ENCODE measurements at regions not wholly inside any gene's neighbourhood (a gene's known extent, or its start where the extent isn't known, plus 50 kb on each side); places are given as distances from the start of the nearest gene placed in this dataset.
"Not testable (repeated sequence)": the region's sequence is repeated elsewhere in the genome, so short reads cannot be mapped to it uniquely, and the experiment has no call there.

DNA sequence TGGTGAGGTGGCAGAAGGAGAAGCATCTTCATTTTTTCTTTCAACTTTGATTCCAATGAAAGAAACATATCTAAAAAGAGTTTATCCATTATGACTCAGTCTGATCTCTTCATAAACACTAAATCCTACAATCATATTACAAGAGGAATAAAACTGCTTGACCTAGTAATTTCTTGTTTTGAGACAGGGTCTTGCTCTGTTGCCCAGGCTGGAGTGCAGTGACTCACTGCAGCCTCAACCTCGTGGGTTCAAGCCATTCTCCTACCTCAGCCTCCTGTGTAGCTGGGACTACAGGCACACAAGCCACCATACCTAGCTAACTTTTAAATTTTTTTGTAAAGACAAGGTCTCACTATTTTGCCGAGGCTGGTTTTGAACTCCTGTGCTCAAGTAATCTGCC lies 147.2 kb downstream of the NDUFA12 start:
- no peak for DNase-seq

DNA sequence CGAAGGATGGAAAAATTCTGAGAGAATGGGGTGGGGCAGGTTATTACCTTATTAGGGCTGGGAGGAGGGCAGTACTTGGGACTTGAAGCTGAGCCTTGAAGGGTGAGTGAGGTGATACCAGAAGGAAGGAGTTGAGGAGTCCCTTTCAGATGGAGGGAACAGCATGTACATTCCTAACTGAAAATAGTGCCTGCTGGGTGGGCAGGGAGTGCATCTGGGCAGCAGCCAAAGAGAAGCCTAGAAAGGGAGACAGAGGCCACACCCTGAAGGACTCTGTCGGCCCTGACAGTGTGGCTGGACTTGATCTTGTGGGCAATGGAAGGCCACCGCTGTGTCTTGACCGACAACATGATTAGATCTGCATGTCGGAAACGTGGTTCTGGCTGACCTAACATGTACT lies 147.6 kb downstream of the NDUFA12 start:
- DNase-seq: no peak

DNA sequence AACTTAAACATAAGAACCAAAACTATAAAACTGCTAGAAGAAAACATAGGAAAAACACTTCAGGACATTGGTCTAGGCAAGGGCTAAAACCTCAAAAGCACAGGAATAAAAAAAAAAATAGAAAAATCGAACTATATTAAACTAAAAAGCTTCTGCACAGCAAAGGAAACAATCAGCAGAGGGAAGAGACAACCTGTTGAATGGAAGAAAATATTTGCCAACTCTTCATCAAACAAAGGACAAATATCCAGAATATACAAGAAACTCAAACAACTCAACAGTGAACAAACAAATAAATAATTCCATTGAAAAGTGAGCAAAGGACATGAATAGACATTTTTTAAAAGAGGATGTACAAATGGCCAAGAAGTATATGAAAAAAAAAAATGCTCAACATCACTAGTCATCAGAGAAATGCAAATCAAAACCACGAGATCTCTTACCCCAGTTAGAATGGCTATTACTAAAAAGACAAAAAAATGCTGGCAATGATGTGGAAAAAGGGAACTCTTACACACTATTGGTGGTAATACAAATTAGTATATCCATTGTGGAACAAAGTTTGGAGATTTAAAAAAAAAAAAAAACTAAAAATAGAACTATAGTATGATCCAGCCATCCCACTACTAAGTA lies 152.0 kb downstream of the NDUFA12 start:
- no peak for DNase-seq

DNA sequence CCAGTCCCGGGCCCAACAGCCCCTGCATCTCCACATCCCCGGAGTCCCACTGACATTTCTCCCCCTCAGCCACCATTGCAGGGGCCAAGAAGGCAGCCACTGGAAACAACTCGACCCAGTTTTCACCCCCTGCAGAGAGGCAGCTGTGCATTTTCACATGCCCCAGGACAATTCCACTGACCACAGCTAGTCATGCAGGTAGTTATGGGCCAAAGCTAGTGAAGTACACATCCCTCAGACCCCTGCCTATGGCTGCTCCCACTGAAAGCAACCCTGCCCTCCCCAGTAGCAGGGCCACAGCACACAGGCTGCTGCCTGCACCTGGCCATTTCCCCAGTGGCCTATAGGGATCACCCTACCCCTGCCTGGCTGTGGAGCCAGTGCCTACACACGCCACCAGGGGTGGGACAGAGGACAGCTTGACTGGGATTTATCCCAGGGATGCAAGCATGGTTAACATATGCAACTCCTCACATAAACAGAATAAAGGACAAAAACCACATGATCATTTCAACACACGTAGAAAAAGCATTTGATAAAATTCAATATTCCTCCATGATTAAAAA lies 154.0 kb downstream of the NDUFA12 start:
- peak; percentile 47 for DNase-seq

DNA sequence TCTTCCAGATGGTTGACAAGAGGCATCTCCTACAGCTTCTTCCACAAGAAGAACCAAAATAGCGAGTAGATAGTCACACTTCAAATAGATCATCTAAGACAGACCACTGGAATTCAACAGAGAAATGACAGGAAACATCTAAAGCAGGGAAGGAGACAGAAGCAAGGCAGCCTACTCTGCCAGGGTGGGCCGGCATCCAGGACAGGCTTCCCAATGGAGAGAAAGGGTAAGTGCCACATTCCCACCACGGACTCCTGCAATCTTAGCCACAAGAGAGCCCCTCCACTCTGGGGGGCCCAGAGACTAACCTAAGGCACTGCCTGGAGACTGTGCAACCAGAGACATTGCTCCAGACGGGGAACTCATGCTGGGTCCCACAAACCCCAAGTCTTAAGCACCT lies 154.5 kb downstream of the NDUFA12 start:
- no peak for DNase-seq

DNA sequence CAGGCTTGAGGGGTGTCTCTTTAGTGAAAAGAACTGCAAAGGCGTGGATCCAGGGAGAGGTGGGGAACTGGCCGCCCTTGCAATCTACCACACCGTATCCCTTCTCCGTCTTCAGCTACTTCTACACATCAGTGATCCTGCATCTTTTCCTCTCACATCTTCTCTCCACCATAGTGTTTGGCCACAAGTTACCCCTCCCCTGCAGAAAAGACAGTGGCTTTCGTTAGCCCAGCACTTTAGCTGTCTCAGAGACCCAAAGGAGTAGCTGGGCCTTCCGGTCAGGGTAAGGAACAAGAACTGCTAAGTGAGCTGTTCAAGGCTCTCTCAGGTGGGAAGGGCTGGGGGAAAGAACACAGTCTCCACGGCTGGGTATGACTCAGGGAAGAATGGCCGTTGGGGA lies 158.4 kb downstream of the NDUFA12 start:
- DNase-seq: no peak

DNA sequence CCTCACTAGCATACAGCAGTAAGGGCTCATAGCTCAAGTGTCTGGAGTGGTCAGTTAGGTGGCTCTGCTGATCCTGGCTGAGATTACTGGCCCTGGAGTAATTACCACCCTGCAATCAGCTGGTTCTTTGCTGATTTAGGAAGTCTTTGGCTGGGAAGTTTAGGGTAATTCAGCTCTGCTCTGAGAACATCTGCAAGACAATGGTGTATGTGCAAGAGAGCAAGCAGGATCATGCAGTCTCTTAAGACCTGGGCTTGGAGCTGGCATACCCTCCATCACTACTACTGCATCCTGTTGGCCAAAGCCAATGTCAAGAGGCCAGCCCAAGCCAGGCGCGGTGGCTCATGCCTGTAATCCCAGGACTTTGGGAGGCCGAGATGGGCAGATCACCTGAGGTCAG lies 159.0 kb downstream of the NDUFA12 start:
- no peak for DNase-seq

DNA sequence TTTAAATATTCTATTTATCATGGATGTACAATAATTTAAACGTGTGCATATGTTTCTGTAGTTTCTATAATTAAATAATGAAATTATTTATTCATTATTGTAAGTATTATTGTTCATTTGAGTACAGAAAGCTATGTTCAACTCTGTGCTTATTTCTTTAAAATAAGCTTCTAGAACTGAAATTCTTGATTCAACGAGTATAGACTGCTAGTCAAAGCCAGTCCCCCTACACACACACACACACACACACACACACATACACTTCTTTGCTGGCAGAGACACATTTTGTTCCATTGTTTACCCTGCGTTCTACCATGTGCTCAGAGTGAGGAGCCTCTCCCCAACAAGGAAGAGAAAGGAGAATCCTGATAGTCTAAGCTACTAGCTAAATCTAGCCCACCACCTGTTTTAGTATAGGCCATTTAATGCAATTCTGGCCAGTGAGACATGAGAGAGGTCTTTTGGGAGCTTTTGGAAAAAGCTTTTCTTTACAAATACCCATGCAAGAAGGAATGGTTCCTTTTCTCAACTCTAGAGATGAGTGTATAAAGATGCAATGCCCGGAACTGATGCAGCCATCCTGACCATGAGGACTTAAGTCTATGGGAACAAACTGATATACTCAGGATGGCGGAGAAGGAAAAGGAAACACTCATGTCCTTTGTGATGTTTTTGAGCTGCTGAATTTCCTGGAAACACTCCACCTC lies 161.4 kb downstream of the NDUFA12 start:
- DNase-seq: no peak

DNA sequence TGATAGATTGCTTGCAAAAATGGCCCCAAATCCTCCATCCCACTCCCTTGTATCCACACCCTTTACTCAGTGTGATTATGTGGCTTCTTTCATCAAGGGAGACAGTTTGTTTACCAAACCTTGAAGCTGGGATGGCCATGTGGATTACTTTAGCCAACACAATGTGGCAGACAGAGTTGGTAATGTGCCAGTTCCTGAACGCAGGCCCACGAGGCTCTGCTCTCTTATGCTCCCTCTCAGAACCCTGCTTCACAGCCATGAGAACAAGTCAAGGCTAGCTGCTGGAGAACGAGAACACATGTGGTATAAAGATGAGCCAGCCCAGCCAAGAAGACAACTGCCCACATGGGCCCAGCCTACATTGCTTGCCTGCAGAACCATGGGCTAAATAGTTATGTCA lies 162.3 kb downstream of the NDUFA12 start:
- no peak for DNase-seq

DNA sequence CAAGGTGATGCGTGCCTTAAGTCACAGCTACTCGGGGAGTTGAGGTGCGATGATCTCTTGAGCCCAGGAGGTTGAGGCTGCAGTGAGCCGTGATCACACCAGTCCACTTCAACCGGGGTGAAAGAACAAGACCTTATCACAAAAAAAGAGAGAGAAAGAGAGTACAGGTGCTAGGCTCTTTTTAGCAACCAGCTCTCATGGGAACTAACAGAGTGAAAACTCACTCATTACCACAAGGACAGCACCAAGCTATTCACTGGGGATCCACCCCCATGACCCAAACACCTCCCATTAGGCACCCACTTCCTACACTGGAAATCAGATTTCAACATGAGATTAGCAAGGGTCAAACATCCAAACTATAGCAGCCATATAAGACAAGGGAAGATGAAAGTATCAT lies 164.2 kb downstream of the NDUFA12 start:
- DNase-seq: no peak

DNA sequence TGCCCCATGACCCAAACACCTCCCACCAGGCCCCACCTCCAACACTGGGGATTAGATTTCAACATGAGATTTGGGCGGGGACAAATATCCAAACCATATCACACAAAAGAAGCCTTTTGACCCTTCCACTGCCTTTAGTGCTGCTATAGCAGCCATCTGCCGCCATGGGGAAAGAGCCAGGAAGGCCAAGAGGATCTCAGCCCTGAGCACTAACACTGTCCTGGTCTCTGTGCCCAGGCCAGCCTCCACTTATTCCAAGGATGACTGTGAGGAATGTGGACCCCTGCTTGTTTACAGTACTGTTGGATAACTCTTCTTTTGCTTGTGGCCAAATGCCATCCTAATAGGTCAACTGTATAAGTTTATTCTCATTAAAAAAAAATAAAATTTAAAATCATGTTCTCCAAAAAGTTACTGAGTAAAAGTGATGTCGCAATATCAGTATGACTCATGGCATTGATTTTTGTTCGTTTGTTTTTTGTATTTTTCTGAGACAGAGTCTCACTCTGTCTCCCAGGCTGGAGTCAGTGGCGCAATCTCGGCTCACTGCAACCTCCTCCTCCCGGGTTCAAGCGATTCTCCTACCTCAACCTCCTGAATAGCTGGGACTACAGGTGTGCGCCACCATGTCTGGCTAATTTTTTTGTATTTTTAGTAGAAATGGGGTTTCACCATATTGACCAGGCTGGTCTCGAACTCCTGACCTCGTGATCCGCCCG lies 166.4 kb downstream of the NDUFA12 start:
- DNase-seq: not testable (repeated sequence)

DNA sequence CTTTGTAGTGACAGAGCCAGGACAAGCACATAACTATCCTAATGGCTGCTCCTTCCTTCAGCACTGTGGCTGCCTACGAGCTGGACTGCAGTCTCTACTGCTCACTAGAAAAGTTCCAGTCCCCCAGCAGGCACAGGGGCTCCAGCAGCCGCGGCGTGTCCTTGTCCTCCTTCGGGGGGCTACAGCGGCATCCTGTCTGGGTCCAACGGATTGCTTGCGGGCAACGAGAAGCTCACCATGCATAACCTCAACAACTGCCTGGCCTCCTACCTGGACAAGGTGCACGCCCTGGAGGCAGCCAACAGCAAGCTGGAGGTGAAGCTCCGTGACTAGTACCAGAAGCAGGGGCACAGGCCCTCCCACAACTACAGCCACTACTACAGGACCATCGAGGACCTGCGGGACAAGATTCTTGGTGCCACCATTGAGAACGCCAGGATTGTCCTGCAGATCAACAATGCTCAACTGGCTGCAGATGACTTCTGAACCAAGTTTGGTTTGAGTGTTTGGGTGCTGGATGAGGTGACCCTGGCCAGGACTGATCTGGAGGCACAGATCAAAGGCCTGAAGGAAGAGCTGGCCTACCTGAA lies 169.4 kb downstream of the NDUFA12 start:
- DNase-seq: no peak

DNA sequence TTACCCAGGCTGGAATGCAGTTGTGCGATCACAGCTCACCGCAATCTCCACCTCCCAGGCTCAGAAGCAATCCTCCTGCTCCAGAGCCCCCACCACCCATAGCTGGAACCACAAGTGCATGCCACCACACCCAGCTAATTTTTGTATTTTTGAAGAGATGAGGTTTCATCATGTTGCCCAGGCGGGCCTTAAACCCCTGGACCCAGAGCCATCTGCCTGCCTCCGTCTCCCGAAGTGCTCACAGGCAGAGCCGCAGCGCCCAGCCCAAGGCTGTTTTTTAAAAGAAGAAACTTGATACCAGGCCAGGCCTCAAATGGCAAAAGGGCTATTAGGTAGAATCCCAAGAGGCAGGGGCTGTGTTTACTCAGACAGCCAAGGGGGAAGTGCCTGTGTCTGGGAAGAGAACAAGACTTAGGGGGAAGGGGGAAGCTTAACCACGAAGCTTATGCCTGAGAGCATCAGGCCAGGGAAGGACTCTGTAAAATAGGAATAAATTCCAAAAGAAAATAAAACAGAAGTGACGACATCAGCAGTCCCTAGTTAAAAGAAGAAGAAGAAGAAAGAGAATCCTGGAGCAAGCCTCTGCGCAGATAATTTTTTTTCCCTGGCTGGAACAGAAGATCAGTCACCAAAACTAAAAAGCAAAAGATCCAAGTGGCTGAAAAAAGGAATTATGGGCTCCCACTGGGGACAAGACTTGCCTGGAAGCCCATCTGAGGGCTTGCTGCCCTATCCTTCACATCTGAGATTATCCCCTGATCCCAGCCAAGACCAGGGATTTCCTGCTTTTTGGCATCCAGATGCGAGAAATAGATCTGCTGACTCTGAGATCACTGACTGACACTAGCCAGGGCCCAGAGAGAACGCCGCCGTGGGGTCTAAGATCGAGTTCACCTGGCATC lies 170.5 kb downstream of the NDUFA12 start:
- peak; percentile 54 for DNase-seq

DNA sequence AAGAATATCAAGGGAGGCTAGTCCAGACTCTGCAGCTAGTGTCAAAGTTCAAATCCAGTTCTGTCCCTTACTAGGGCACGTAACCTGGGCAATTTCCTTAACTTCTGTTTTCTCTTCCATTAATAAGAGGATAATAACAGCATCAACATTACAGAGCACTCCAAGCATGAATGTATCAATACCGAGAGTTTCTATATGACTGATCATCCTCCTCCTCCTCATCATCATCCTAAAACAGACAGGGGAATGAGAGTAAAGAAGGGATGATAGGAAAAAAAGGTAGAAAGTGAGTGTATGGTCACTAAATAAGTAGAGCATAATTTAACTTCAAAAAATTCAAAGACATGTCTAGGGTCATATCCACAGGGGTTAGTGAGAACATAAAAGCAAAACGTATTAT lies 171.4 kb downstream of the NDUFA12 start:
- DNase-seq: no peak

DNA sequence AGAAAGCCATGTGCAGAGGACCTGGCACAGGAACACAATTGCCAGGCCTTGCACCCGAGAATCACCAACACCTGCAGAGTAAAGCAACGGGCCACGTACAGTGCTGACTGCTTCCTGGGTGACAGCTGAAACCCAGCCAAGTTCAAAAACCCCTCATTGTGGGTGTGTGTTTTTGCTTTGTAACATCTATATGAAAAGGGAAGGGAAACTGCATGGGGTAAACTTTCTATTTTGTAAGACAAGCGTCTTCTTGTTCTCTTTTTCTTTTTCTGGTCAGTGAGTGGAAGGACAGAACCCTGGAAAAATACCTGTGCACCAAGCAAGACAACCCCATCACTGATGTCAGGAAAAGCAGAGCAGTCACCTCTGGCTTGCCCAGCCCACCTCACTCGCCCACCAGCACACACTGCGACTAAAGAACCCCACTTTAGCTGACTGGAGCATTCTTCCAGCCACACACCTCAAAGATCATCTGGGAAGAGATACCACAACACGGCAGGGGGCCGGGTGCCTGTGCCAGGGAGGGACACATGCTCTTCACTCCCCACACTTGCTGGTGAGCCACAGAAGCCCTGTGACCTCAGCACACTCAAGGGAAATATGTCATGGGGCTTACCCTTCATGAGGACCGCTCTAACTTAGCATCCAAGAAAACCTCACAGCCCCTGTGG lies 172.3 kb downstream of the NDUFA12 start:
- no peak for DNase-seq

DNA sequence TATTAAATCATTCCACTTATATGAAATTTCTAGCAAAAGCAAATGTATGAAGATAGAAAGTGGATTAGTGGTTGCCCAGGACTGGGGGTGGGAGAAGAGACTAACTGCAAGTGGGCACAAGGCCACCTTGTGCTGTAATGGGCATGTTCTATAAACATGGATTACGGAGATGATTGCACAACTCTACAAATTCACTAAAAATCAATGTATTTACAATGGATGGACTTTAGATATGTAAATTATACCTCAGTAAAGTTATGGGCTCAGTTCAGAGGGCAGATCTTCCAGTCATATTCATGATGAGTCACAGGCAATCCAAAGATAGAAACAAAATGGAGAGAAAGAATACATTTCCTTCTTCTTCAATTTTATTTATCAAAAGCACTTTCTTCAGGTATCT lies 173.9 kb downstream of the NDUFA12 start:
- no peak for DNase-seq

DNA sequence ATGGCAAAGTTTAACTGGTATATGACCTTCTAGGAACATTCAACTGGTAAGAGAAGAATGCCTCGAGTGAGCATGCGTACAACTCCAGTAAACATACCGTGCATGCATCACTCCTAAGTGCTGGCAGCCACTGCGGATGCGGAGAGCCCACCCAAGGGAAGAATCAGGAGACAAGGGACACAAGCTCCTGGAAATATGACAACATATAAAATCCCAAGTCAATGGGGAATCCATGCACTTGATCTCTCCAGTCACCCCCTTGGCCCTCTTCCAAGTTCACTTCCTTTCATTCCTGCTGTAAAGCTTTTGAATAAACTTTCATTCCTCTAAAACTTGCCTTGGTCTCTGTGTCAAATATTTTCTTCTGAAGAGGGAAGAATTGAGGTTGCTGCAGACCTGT lies 168.7 kb upstream of the TMCC3 start:
- no peak for DNase-seq

DNA sequence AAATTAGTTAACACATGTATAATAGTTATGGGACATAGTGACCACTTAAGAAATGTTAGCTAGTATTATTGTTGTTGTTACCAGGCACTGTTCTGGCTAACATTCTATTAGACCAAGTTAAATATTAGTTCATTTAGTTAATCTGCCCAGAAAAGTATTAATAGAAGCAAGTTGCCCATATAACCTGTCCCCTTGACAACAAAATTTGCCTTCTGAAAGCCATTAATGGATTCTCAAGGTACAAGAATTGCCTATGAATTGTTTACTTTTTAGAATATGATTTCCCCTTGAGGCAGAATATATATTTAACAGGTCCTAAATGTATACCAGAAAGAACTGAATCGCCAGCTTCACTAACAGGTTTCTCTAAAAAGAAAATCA lies 167.3 kb upstream of the TMCC3 start:
- no peak for DNase-seq

DNA sequence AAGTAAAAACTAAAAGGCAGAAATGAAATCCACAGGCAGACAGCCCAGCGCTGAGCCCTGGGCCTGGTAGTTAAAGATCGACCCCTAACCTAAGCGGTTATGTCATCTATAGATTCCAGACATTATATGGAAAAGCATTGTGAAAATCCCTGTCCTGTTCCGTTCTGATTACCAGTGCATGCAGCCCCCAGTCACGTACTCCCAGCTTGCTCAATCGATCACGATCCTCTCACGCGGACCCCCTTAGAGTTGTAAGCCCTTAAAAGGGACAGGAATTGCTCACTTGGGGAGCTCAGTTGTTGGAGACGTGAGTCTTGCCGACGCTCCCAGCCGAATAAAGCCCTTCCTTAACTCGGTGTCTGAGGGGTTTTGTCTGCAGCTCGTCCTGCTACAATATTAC lies 166.8 kb upstream of the TMCC3 start:
- not testable (repeated sequence) for DNase-seq

DNA sequence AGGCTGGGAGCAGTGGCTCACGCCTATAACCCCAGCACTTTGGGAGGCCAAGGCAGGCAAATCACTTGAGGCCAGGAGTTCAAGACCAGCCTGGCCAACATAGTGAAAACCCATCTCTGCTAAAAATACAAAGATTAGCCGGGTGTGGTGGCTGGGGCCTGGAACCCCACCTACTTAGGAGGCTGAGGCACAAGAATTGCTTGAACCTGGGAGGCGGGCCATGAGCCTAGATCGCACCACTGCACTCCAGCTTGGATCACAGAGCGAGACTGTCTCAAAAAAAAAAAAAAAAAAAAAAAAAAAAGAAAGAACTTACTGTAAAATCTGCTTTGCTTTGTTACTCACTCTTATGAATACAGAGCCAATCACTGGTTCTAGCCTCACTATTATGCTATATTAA lies 166.4 kb upstream of the TMCC3 start:
- DNase-seq: not testable (repeated sequence)

DNA sequence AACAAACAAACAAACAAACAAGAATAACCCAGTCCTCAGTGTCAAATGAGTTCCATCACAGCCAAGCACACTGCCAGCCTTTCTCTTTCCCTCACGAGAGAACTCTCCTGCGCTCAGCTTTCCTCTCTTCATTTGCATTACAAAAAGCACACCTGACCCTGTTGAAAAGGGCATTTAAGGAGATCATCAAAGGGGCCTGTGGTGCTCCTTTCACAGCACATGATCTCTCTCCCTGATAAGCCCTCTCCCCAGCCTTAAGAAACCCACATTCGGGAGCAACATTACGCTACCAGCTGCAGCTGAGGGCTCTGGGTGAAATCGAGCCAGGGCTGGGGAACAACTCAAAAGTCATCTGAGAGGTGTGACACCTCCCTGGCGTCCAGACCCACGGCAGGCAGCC lies 165.6 kb upstream of the TMCC3 start:
- no peak for DNase-seq

DNA sequence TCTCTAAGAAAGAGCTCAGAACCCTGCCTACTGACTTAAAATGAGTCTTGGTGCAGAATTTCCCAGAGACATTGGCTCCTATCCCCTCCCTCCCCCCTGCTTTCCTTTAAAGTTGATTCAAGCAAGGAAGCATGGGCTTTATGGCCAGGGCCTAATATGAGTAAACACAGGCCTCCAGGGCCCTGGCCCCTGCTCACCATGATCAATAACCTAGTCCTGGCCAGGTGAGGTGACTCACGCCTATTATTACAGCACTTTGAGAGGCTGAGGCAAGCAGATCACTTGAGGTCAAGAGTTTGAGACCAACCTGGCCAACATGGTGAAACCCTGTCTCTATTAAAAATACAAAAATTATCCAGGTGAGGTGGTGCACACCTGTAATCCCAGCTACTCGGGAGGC lies 165.1 kb upstream of the TMCC3 start:
- DNase-seq: no peak

Measured in eye (tissue), 1 donor.